ENCODE measurements at regions not wholly inside any gene's neighbourhood (a gene's known extent, or its start where the extent isn't known, plus 50 kb on each side); places are given as distances from the start of the nearest gene placed in this dataset.

DNA sequence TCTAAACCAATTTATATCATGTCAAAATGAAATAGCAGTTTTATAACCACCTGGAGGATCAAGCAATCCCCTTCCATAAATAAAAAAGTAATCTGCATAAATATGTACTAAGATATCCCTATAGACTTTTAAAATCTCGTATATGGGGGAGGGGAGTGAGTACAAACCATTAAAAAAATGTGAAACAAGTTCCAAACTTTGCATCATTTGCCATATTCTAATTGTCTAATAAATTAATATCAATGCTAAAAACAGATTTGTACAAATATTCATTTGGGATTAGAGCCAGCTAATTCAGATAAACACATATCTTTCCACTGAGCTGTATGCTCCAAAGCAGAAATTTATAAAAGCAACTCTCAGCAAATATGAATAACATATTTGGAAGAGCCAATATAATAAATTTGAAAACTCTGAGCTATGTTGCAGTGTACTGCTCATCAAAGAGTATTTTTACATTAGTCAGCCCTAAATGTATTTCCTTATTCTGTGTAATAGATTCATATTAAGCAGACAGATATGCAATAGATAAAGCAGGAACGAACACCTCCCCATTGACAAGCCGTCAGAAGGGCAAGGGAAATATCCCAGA, 970.2 kb downstream of the EFNB2 start:
- H3K27ac ChIP-seq, result no peak overlapping the region
- H3K36me3 ChIP-seq, result no peaks in the 10 kb centered on the region
- no peaks in the 10 kb centered on the region for H3K27me3 ChIP-seq
- no peak overlapping the region for H3K4me3 ChIP-seq
- intact Hi-C loops (cut with DNase I), result no loop called here
- no peaks in the 10 kb centered on the region for H3K4me1 ChIP-seq
- DNase-seq (ENCODE audit: low spot score in 2 of 2), result no peak
- no peaks in the 10 kb centered on the region for H3K9me3 ChIP-seq
- no peak for TF ChIP-seq CTCF (IDR thresholded peaks at IDR 0.05)

DNA sequence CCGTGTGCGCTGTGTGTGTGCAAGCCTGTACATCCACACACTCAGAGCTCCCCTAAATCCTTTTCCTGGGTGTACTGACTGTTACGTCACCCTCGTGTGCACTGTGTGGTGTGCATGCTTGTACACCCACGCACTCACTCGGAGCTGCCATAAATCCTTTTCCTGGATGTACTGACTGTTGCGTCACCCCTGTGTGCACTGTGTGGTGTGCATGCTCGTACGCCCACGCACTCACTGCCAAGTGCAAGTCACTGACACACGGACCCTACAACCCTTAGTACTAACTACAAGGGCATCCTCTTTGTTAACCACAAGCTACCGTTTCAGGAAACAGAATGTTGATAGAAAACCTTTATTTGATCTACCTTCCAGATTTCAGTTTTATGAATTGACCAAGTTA, 983.4 kb downstream of the EFNB2 start:
- TF ChIP-seq CTCF (IDR thresholded peaks at IDR 0.05), result no peak
- no peaks in the 10 kb centered on the region for H3K4me1 ChIP-seq
- H3K27me3 ChIP-seq, result no peaks in the 10 kb centered on the region
- H3K4me3 ChIP-seq, result no peak overlapping the region
- intact Hi-C loops (cut with DNase I), result no loop called here
- H3K27ac ChIP-seq, result no peak overlapping the region
- no peaks in the 10 kb centered on the region for H3K9me3 ChIP-seq
- DNase-seq (ENCODE audit: low spot score in 2 of 2), result no peak
- no peaks in the 10 kb centered on the region for H3K36me3 ChIP-seq

GRCh38 chr13:105547851-105548250, 987.6 kb downstream of the EFNB2 start:
- no peak for DNase-seq (ENCODE audit: low spot score in 2 of 2)
- Histone ChIP-seq H3K4me3 (no peak overlapping the region), H3K4me1 (no peaks in the 10 kb centered on the region), H3K36me3 (no peaks in the 10 kb centered on the region), H3K27ac (no peak overlapping the region), H3K27me3 (no peaks in the 10 kb centered on the region), H3K9me3 (no peaks in the 10 kb centered on the region)
- intact Hi-C loops (cut with DNase I), result no loop called here
- TF ChIP-seq CTCF (IDR thresholded peaks at IDR 0.05), result no peak

DNA sequence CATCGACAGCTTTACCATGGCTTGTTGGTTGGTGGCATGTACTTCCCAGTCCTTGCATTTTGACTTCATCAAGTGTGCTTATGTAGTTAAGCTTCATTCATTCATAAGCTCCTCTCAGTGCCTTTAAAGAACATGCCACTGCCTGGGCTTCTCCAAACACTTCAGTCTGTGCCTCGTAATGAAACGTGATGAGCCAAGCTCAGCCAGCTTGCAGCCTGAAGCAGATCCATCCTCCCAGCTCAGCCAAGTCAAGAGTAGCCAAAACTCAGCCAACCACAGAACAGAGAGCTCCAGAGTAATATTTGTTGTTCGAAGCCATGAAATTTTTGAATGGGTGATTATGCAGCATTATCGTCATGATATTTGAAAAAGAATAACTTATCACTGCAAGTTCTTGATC, 989.7 kb downstream of the EFNB2 start:
- intact Hi-C loops (cut with DNase I), result no loop called here
- TF ChIP-seq CTCF (IDR thresholded peaks at IDR 0.05), result no peak
- no peaks in the 10 kb centered on the region for H3K9me3 ChIP-seq

GRCh38 chr13:105543742-105544141, 991.7 kb downstream of the EFNB2 start:
- intact Hi-C loops (cut with DNase I), result no loop called here
- H3K27me3 ChIP-seq, result no peaks in the 10 kb centered on the region
- DNase-seq (ENCODE audit: low spot score in 2 of 2), result no peak

More for the DNA sequence above, 989.7 kb downstream of the EFNB2 start:
- Histone ChIP-seq H3K27ac (no peak overlapping the region), H3K4me3 (no peak overlapping the region), H3K36me3 (no peaks in the 10 kb centered on the region), H3K4me1 (no peaks in the 10 kb centered on the region), H3K27me3 (no peaks in the 10 kb centered on the region)
- no peak for DNase-seq (ENCODE audit: low spot score in 2 of 2)

More at GRCh38 chr13:105543742-105544141, 991.7 kb downstream of the EFNB2 start:
- no peaks in the 10 kb centered on the region for H3K9me3 ChIP-seq
- no peak overlapping the region for H3K4me3 ChIP-seq
- no peak for TF ChIP-seq CTCF (IDR thresholded peaks at IDR 0.05)
- no peak overlapping the region for H3K27ac ChIP-seq
- no peaks in the 10 kb centered on the region for H3K4me1 ChIP-seq
- H3K36me3 ChIP-seq, result no peaks in the 10 kb centered on the region

Measured in ascending aorta (tissue), 2 donors.